Endometrial microvascular endothelial cells (primary cell): ENCODE measurements at regions not wholly inside any gene's neighbourhood (a gene's known extent, or its start where the extent isn't known, plus 50 kb on each side); places are given as distances from the start of the nearest gene placed in this dataset.

Experiments
- in situ Hi-C: cut with HindIII; loops from 2 replicates; pipeline ENCODE4 v1.10.0; 2017; ENCODE audit warnings: low sequenced_read_pairs, low pct_unique_long_range_greater_than_20kb; ENCODE audit errors: inconsistent ontology term

GRCh38 chr2:104598636-104599035 is 255.3 kb upstream of the POU3F3 start:
- in situ Hi-C loops, result no loop called here

- in situ Hi-C loops, result no loop called here
Measured at GRCh38 chr2:104599787-104600510, 254.0 kb upstream of the POU3F3 start.

GRCh38 chr2:104606056-104606455 is 247.9 kb upstream of the POU3F3 start:
- in situ Hi-C loops, result no loop called here

- in situ Hi-C loops, result no loop called here
Measured at GRCh38 chr2:104616856-104617255, 237.1 kb upstream of the POU3F3 start.

- in situ Hi-C loops, result no loop called here
Measured at GRCh38 chr2:104620801-104621200, 233.1 kb upstream of the POU3F3 start.

- in situ Hi-C loops, result no loop called here
Measured at GRCh38 chr2:104635608-104636007, 218.3 kb upstream of the POU3F3 start.

GRCh38 chr2:104638190-104638858 is 215.6 kb upstream of the POU3F3 start:
- in situ Hi-C loops, result no loop called here

- in situ Hi-C loops, result no loop called here
Measured at GRCh38 chr2:104638859-104639202, 215.1 kb upstream of the POU3F3 start.

GRCh38 chr2:104641786-104642185 is 212.1 kb upstream of the POU3F3 start:
- in situ Hi-C loops, result no loop called here

- in situ Hi-C loops, result no loop called here
Measured at GRCh38 chr2:104648376-104648775, 205.5 kb upstream of the POU3F3 start.

GRCh38 chr2:104649866-104650265 is 204.0 kb upstream of the POU3F3 start:
- in situ Hi-C loops, result no loop called here

GRCh38 chr2:104650405-104650996 is 203.4 kb upstream of the POU3F3 start:
- in situ Hi-C loops, result no loop called here

GRCh38 chr2:104654811-104655210 is 199.1 kb upstream of the POU3F3 start:
- in situ Hi-C loops, result no loop called here

GRCh38 chr2:104656571-104657163 is 197.2 kb upstream of the POU3F3 start:
- in situ Hi-C loops, result no loop called here

- in situ Hi-C loops, result no loop called here
Measured at GRCh38 chr2:104658144-104658835, 195.6 kb upstream of the POU3F3 start.

- in situ Hi-C loops, result no loop called here
Measured at GRCh38 chr2:104658904-104659591, 194.9 kb upstream of the POU3F3 start.

- in situ Hi-C loops, result no loop called here
Measured at GRCh38 chr2:104660991-104661390, 192.9 kb upstream of the POU3F3 start.

- in situ Hi-C loops, result no loop called here
Measured at GRCh38 chr2:104664672-104665071, 189.2 kb upstream of the POU3F3 start.

- in situ Hi-C loops, result no loop called here
Measured at GRCh38 chr2:104668631-104669030, 185.3 kb upstream of the POU3F3 start.
